GM10248 (cell line): ENCODE measurements at regions not wholly inside any gene's neighbourhood (a gene's known extent, or its start where the extent isn't known, plus 50 kb on each side); places are given as distances from the start of the nearest gene placed in this dataset.

Experiments used
- CTCF ChIA-PET: fragments of 300-600 bp; sonication (Branson Sonifier 250); formaldehyde crosslinking; extraction: SDS; loops from one replicate; lab custom pipeline; 2021; ENCODE audit warnings: antibody characterized with exemption; lab: Yijun Ruan, JAX
- POLR2A ChIA-PET: fragments of 350-650 bp; sonication (Branson Sonifier 250); formaldehyde crosslinking; extraction: SDS; loops from one replicate; lab custom pipeline; 2020; ENCODE audit warnings: antibody characterized with exemption; lab: Yijun Ruan, JAX
- DNase-seq: peaks from one replicate; pipeline ENCODE4 v3.0.0; 2012; ENCODE audit errors: extremely low spot score
- CTCF ChIP-seq: IDR thresholded peaks from 2 replicates; pipeline ENCODE4 v1.5.1; 2012; ENCODE audit warnings: mild to moderate bottlenecking, low read depth; ENCODE audit errors: extremely low read depth, missing control alignments, control extremely low read depth

- CTCF ChIA-PET = interaction anchor here (1.4 kb wide), 1 partner anchor 15 kb away, joined by 3 read pairs; no protein-coding TSS in a partner anchor
- POLR2A ChIA-PET = no interaction called here
These were observed 94.5 kb upstream of the EPHA6 start for GRCh38 chr3:96719921-96720320.

GRCh38 chr3:96731031-96731430, 83.4 kb upstream of the EPHA6 start:
- ChIA-PET POLR2A (no interaction called here), CTCF (no interaction called here)
- TF ChIP-seq CTCF = no peak
- DNase-seq = no peak

More at GRCh38 chr3:96719921-96720320, 94.5 kb upstream of the EPHA6 start:
- no peak for DNase-seq
- no peak for TF ChIP-seq CTCF

- ChIA-PET POLR2A (no interaction called here), CTCF (interaction anchor here (1.0 to 1.3 kb wide), 3 partner anchors 9 to 15 kb away, joined by 3 to 4 read pairs (median 4); no protein-coding TSS in a partner anchor)
- TF ChIP-seq CTCF = no peak
- no peak for DNase-seq
These were observed 80.0 kb upstream of the EPHA6 start for GRCh38 chr3:96734273-96735009.

GRCh38 chr3:96748139-96748538, 66.3 kb upstream of the EPHA6 start:
- ChIA-PET POLR2A (no interaction called here), CTCF (no interaction called here)
- no peak for DNase-seq
- TF ChIP-seq CTCF = no peak

GRCh38 chr3:96750094-96750767, 64.2 kb upstream of the EPHA6 start:
- DNase-seq = no peak
- TF ChIP-seq CTCF = no peak
- CTCF ChIA-PET = interaction anchor here (1.0 kb wide), 1 partner anchor 36 kb away, joined by 3 read pairs; no protein-coding TSS in a partner anchor
- POLR2A ChIA-PET = no interaction called here

- CTCF ChIA-PET = no interaction called here
- POLR2A ChIA-PET = no interaction called here
- no peak for DNase-seq
- no peak for TF ChIP-seq CTCF
These were observed 61.3 kb upstream of the EPHA6 start for GRCh38 chr3:96753124-96753523.
